ENCODE measurements at regions not wholly inside any gene's neighbourhood (a gene's known extent, or its start where the extent isn't known, plus 50 kb on each side); places are given as distances from the start of the nearest gene placed in this dataset.

- Mint-ChIP-seq H3K27me3 (no peaks in the 10 kb centered on the region), H3K27ac (peak overlapping the region; percentile 68), H3K36me3 (ENCODE audit: low read depth) (peaks cover 2% of the 10 kb centered on the region), H3K4me3 (no peak overlapping the region), H3K9me3 (peaks cover 5% of the 10 kb centered on the region), H3K4me1 (peaks cover 66% of the 10 kb centered on the region)
- no peak for DNase-seq
- CTCF ChIA-PET = interaction anchor here (0.6 to 2.4 kb wide), 4 partner anchors 15 to 478 kb away, joined by 3 to 8 read pairs (median 6); no protein-coding TSS in a partner anchor
- POLR2A ChIA-PET = no interaction called here
Observed at GRCh38 chr9:109888695-109889094, 108.7 kb downstream of the PALM2AKAP2 start.

GRCh38 chr9:109889456-109889855 lies 109.5 kb downstream of the PALM2AKAP2 start:
- Mint-ChIP-seq H3K4me3 (no peak overlapping the region), H3K9me3 (peaks cover 5% of the 10 kb centered on the region), H3K27me3 (no peaks in the 10 kb centered on the region), H3K4me1 (peaks cover 65% of the 10 kb centered on the region), H3K36me3 (ENCODE audit: low read depth) (peaks cover 2% of the 10 kb centered on the region), H3K27ac (peak overlapping the region; percentile 68)
- no peak for DNase-seq
- ChIA-PET POLR2A (no interaction called here), CTCF (interaction anchor here (1.0 kb wide), 1 partner anchor 15 kb away, joined by 8 read pairs; no protein-coding TSS in a partner anchor)

- POLR2A ChIA-PET = interaction anchor here (0.5 to 0.8 kb wide), 2 partner anchors 25 to 77 kb away, joined by 3 read pairs; no protein-coding TSS in a partner anchor
- Mint-ChIP-seq H3K4me3 (no peak overlapping the region), H3K36me3 (ENCODE audit: low read depth) (no peaks in the 10 kb centered on the region), H3K4me1 (peaks cover 52% of the 10 kb centered on the region), H3K9me3 (no peaks in the 10 kb centered on the region), H3K27me3 (no peaks in the 10 kb centered on the region), H3K27ac (no peak overlapping the region)
- CTCF ChIA-PET = interaction anchor here (1.3 to 3.3 kb wide), 2 partner anchors 11 to 244 kb away, joined by 3 to 10 read pairs; no protein-coding TSS in a partner anchor
- DNase-seq = no peak
Observed at GRCh38 chr9:109893241-109893640, 113.2 kb downstream of the PALM2AKAP2 start.

GRCh38 chr9:109894473-109894872 lies 114.5 kb downstream of the PALM2AKAP2 start:
- DNase-seq = no peak
- H3K27ac Mint-ChIP-seq = peak overlapping the region; percentile 46
- ChIA-PET POLR2A (no interaction called here), CTCF (interaction anchor here (0.6 to 3.3 kb wide), 4 partner anchors 9 to 256 kb away, joined by 3 to 10 read pairs (median 6); no protein-coding TSS in a partner anchor)
- peaks cover 43% of the 10 kb centered on the region for H3K4me1 Mint-ChIP-seq
- no peak overlapping the region for H3K4me3 Mint-ChIP-seq
- no peaks in the 10 kb centered on the region for H3K36me3 Mint-ChIP-seq (ENCODE audit: low read depth)
- peaks cover under 1% of the 10 kb centered on the region for H3K27me3 Mint-ChIP-seq
- H3K9me3 Mint-ChIP-seq = no peaks in the 10 kb centered on the region

- no peaks in the 10 kb centered on the region for H3K9me3 Mint-ChIP-seq
- POLR2A ChIA-PET = no interaction called here
- H3K4me3 Mint-ChIP-seq = no peak overlapping the region
- H3K27me3 Mint-ChIP-seq = peaks cover 3% of the 10 kb centered on the region
- peak overlapping the region; percentile 57 for H3K27ac Mint-ChIP-seq
- H3K36me3 Mint-ChIP-seq (ENCODE audit: low read depth) = no peaks in the 10 kb centered on the region
- H3K4me1 Mint-ChIP-seq = peaks cover 36% of the 10 kb centered on the region
- peak; percentile 20 for DNase-seq
- CTCF ChIA-PET = interaction anchor here (0.6 to 3.3 kb wide), 3 partner anchors 9 to 255 kb away, joined by 3 to 10 read pairs (median 3); no protein-coding TSS in a partner anchor
Observed at GRCh38 chr9:109894921-109895758, 115.1 kb downstream of the PALM2AKAP2 start.

GRCh38 chr9:109901201-109901600 lies 121.2 kb downstream of the PALM2AKAP2 start:
- Mint-ChIP-seq H3K27ac (no peak overlapping the region), H3K4me1 (peaks cover 9% of the 10 kb centered on the region), H3K36me3 (ENCODE audit: low read depth) (no peaks in the 10 kb centered on the region), H3K4me3 (no peak overlapping the region), H3K27me3 (peaks cover 3% of the 10 kb centered on the region), H3K9me3 (no peaks in the 10 kb centered on the region)
- DNase-seq = no peak
- ChIA-PET POLR2A (no interaction called here), CTCF (interaction anchor here (1.7 to 2.5 kb wide), 2 partner anchors 11 to 156 kb away, joined by 4 to 12 read pairs; no protein-coding TSS in a partner anchor)

DNA sequence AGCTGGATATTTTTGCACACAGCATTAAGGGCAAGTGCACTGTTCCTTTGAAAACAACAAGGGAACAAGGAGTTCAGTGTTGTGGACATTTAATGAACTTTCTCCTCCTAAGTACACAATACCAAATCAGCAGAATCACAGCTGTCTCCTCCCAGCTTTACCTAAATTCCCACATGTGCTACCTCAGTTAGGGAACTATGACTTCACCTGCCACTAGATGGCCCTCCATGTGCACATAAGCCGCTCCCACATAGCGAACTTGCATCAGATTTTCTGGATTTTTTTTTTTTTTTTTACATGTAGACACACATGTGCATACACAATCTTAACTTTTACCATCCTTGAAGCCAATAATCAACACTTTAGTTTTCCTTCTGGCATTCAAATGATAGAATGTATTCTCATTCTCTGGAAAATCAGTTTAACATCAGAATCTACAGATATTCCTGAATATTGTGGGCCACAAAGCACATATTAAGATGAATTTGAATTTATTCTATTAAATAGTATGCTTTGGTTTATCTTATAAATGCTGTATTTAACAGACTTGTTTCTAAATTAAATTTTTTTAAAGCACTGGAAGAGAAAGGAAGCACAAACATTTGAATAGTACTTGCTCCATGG lies 123.6 kb downstream of the PALM2AKAP2 start:
- Mint-ChIP-seq H3K36me3 (ENCODE audit: low read depth) (no peaks in the 10 kb centered on the region), H3K9me3 (no peaks in the 10 kb centered on the region), H3K27ac (no peak overlapping the region), H3K4me1 (peaks cover 21% of the 10 kb centered on the region), H3K4me3 (no peak overlapping the region), H3K27me3 (peaks cover 3% of the 10 kb centered on the region)
- peak; percentile 80 for DNase-seq
- POLR2A ChIA-PET = interaction anchor here (0.6 kb wide), 1 partner anchor 225 kb away, joined by 4 read pairs; no protein-coding TSS in a partner anchor
- CTCF ChIA-PET = interaction anchor here (0.6 to 2.6 kb wide), 31 partner anchors 9 to 779 kb away, joined by 3 to 12 read pairs (median 4); partner anchors contain the start of gene TXN

GRCh38 chr9:109904666-109905065 lies 124.7 kb downstream of the PALM2AKAP2 start:
- ChIA-PET CTCF (interaction anchor here (2.1 to 2.6 kb wide), 3 partner anchors 10 to 148 kb away, joined by 5 to 10 read pairs (median 10); no protein-coding TSS in a partner anchor), POLR2A (no interaction called here)
- H3K36me3 Mint-ChIP-seq (ENCODE audit: low read depth) = no peaks in the 10 kb centered on the region

DNA sequence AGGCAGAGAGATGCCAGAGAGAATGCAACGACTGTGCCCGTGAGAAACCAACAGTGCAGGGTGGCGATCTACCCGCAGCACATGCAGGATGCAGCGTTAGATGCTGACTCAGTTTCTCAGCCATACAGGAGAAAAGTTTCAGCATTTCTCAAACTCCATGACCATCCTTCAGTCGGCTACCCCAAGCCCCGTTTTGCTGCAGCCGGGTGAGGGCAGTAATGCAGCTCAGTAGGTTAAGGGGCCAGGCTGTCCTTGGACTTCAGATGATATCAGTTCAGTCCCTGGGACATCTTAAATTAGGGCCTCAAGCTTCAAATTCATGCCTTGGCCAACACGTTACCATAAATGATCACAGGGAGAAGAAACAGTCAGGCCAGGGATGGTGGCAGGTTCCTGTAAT lies 125.5 kb downstream of the PALM2AKAP2 start:
- no peak for DNase-seq
- ChIA-PET POLR2A (no interaction called here), CTCF (interaction anchor here (1.3 to 2.6 kb wide), 3 partner anchors 14 to 147 kb away, joined by 3 to 10 read pairs (median 5); no protein-coding TSS in a partner anchor)
- Mint-ChIP-seq H3K27me3 (no peaks in the 10 kb centered on the region), H3K4me1 (peaks cover 21% of the 10 kb centered on the region), H3K27ac (no peak overlapping the region), H3K4me3 (no peak overlapping the region), H3K9me3 (no peaks in the 10 kb centered on the region), H3K36me3 (ENCODE audit: low read depth) (no peaks in the 10 kb centered on the region)

More at GRCh38 chr9:109904666-109905065, 124.7 kb downstream of the PALM2AKAP2 start:
- Mint-ChIP-seq H3K27ac (no peak overlapping the region), H3K9me3 (no peaks in the 10 kb centered on the region), H3K27me3 (peaks cover under 1% of the 10 kb centered on the region), H3K4me3 (no peak overlapping the region), H3K4me1 (peaks cover 21% of the 10 kb centered on the region)
- no peak for DNase-seq

DNA sequence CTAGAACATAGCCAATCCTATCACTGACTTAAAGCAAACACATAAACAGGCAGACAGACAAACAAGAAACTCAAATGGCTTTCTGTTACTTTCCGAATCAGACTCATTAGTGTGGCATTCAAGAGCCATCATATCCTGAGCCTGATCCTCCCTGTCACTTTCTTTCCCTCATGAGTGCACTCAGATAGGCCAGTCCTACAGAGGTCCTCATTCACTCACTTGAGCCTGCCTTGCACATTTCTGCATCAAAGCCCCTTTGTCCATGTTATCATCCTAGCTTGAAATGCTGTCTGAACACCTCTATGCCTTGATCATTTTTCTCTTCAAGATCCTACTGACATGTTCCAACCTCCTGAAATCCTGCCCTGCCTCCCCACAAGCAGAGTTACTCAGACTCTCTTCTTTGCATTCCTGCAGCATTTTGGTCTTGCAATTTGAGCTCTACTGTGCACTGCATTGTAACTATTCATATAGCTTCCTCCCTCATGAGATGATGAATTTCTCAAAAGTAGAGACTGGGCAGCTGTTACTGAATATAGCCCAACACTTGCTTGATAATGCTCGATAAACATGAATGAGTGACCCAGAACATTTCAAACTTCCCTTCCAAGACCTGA lies 126.9 kb downstream of the PALM2AKAP2 start:
- DNase-seq = no peak
- CTCF ChIA-PET = interaction anchor here (0.9 to 2.3 kb wide), 12 partner anchors 9 to 219 kb away, joined by 3 to 6 read pairs (median 4); no protein-coding TSS in a partner anchor
- Mint-ChIP-seq H3K4me3 (no peak overlapping the region), H3K36me3 (ENCODE audit: low read depth) (no peaks in the 10 kb centered on the region), H3K27ac (peak overlapping the region; percentile 3), H3K9me3 (no peaks in the 10 kb centered on the region), H3K27me3 (no peaks in the 10 kb centered on the region), H3K4me1 (peaks cover 21% of the 10 kb centered on the region)
- POLR2A ChIA-PET = interaction anchor here (1.4 kb wide), 1 partner anchor 241 kb away, joined by 3 read pairs; no protein-coding TSS in a partner anchor

DNA sequence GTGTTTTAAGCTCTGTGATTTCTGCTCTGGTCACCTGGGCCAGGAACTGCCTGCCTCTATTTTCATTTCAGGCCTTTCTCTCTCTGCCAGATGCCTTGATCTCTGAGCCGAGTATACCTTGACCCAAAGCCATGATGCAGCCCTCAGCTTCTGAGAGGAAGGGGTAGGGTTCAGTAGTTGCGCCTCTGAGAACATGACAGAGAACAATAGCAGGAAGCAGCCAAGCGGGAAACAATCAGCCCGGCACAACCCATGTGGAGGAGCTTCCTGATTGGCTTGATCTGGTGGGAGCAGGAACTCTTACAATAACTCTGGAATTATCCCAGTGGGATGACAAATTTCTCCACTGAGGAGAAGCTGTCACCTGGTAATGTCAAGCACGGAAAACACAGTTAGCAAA lies 127.4 kb downstream of the PALM2AKAP2 start:
- ChIA-PET POLR2A (interaction anchor here (1.4 kb wide), 1 partner anchor 241 kb away, joined by 3 read pairs; no protein-coding TSS in a partner anchor), CTCF (interaction anchor here (0.9 to 1.8 kb wide), 9 partner anchors 9 to 149 kb away, joined by 3 to 6 read pairs (median 4); no protein-coding TSS in a partner anchor)
- Mint-ChIP-seq H3K36me3 (ENCODE audit: low read depth) (no peaks in the 10 kb centered on the region), H3K27me3 (no peaks in the 10 kb centered on the region), H3K9me3 (no peaks in the 10 kb centered on the region), H3K27ac (no peak overlapping the region), H3K4me1 (peaks cover 21% of the 10 kb centered on the region), H3K4me3 (no peak overlapping the region)
- no peak for DNase-seq

GRCh38 chr9:109907810-109908458 lies 127.9 kb downstream of the PALM2AKAP2 start:
- no peaks in the 10 kb centered on the region for H3K9me3 Mint-ChIP-seq
- H3K27me3 Mint-ChIP-seq = no peaks in the 10 kb centered on the region
- ChIA-PET CTCF (interaction anchor here (1.1 to 1.8 kb wide), 7 partner anchors 8 to 149 kb away, joined by 3 to 6 read pairs (median 5); no protein-coding TSS in a partner anchor), POLR2A (interaction anchor here (1.4 kb wide), 1 partner anchor 240 kb away, joined by 3 read pairs; no protein-coding TSS in a partner anchor)
- H3K27ac Mint-ChIP-seq = no peak overlapping the region
- no peaks in the 10 kb centered on the region for H3K36me3 Mint-ChIP-seq (ENCODE audit: low read depth)
- DNase-seq = no peak
- no peak overlapping the region for H3K4me3 Mint-ChIP-seq
- peaks cover 22% of the 10 kb centered on the region for H3K4me1 Mint-ChIP-seq

Measured in activated CD4-positive, alpha-beta T cell treated with anti-CD3 and anti-CD28 coated beads, Interleukin-2, amount 10 ng/mL, durations not matched to agents 7 days and 5 days (primary cell).